ENCODE measurements at regions not wholly inside any gene's neighbourhood (a gene's known extent, or its start where the extent isn't known, plus 50 kb on each side); places are given as distances from the start of the nearest gene placed in this dataset.
A peak's percentile ranks its signal among the peaks of the same experiment; 100 is the strongest.

DNA sequence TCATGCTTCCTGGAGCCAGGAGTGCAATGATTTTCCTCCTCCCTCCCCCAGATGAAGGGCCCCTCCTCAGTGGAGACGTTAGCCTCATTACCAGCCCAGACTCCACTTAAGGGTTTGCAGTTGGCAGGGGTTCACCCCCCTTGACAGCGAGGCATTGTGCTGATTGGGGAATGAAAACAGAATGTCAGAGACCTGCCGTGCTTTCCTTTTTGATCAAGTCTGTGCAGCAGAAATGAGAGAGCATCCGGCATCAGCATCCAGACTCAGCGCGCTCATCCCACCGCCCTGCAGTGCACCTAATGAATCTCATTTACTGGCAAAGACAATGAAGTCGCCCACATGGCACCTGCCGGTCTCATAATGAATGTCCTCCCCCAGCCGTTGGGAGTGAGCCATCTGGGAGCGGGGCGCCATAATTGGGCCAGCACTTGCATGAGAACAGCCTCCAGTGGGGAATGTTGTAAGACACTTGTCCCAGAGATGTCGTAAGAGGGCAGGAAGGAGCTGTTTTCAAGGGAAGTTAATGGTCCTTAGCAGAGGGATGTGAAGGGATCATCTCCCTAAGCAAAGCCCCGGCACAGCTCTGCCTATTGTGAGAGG lies 98.3 kb upstream of the UQCRFS1 start:
- no peak overlapping the region for H2AK5ac ChIP-seq (ENCODE audit: low read depth, low read length)
- H2AFZ ChIP-seq (ENCODE audit: low read length), result no peak overlapping the region
- no peak overlapping the region for H2BK20ac ChIP-seq (ENCODE audit: low read length)
- WGBS, 2 experiments (ENCODE audit: extremely low coverage in 1 of 2, insufficient coverage in 1 of 2, insufficient read length in 1 of 2, insufficient replicate concordance in 2 of 2, low coverage in 1 of 2, low lambda C conversion rate in 2 of 2, missing lambda C conversion rate in 1 of 2), result 58% methylated on average over 14 of the region's 14 CpGs; no CpG with 5 or more reads in 1 of the 2 experiments
- TF ChIP-seq KDM4A (IDR thresholded peaks at IDR 0.05; ENCODE audit: low read depth, low read length, severe bottlenecking), result peak; percentile 23
- peak; percentile 54 for TF ChIP-seq CEBPB (IDR thresholded peaks at IDR 0.05; ENCODE audit: low read depth, low read length)
- TF ChIP-seq JUN (IDR thresholded peaks at IDR 0.05; ENCODE audit: low read depth, low read length), result no peak
- H3K56ac ChIP-seq (replicated peaks; ENCODE audit: insufficient read length, low read depth, low read length), result no peak overlapping the region
- H3K23me2 ChIP-seq (ENCODE audit: low read depth, low read length), result no peaks in the 10 kb centered on the region
- no peaks in the 10 kb centered on the region for H3K9me3 ChIP-seq (ENCODE audit: insufficient read depth in 2 of 2, low read depth in 1 of 2, low read length in 1 of 2)
- CTCF ChIA-PET (ENCODE audit: partially characterized antibody), result interaction anchor here (0.6 to 1.4 kb wide), 6 partner anchors 19 to 680 kb away, joined by 3 to 5 read pairs (median 4); partner anchors contain the start of gene VSTM2B
- H4K20me1 ChIP-seq (replicated peaks in 1 of 2; ENCODE audit: control insufficient read depth in 1 of 2, insufficient read depth in 2 of 2, low read length in 2 of 2), result no peaks in the 10 kb centered on the region
- FAIRE-seq (no peak), DNase-seq (ENCODE audit: low read depth in 1 of 2, low spot score in 2 of 2) (no peak)
- no peak overlapping the region for H4K91ac ChIP-seq (replicated peaks; ENCODE audit: insufficient read length, low read length)
- no peak overlapping the region for H2BK5ac ChIP-seq (ENCODE audit: low read depth, low read length)
- H3K4me3 ChIP-seq (ENCODE audit: extremely low read depth in 1 of 4, insufficient read depth in 2 of 4, low read depth in 3 of 4, low read length in 4 of 4), result no peak overlapping the region
- POLR2A ChIA-PET (ENCODE audit: partially characterized antibody), result no interaction called here
- H2BK120ac ChIP-seq (replicated peaks; ENCODE audit: low read depth, low read length), result no peak overlapping the region
- H3K14ac ChIP-seq (ENCODE audit: insufficient read length), result no peak overlapping the region
- H2BK15ac ChIP-seq (ENCODE audit: low read length), result no peak overlapping the region
- H3K4me1 ChIP-seq (replicated peaks in 1 of 4; ENCODE audit: control insufficient read depth in 3 of 4, insufficient read depth in 4 of 4, low read length in 3 of 4), result peaks cover 0 to 26% (median 12%) of the 10 kb centered on the region in 4 experiments; a peak in 5 of 7 replicates
- no peak overlapping the region for H4K5ac ChIP-seq (ENCODE audit: insufficient read length, low read depth, low read length)
- no peak overlapping the region for H4K8ac ChIP-seq (ENCODE audit: extremely low read depth, insufficient read depth, low read length)
- peaks cover 0 to 5% (median 1%) of the 10 kb centered on the region in 4 experiments; a peak in 2 of 7 replicates for H3K27me3 ChIP-seq (replicated peaks in 1 of 4; ENCODE audit: control insufficient read depth in 3 of 4, extremely low read depth in 1 of 4, insufficient read depth in 3 of 4, low read length in 3 of 4)
- H2BK12ac ChIP-seq (ENCODE audit: low read depth, low read length), result no peak overlapping the region
- H3K79me2 ChIP-seq (ENCODE audit: control insufficient read depth in 1 of 2, insufficient read depth in 2 of 2, low read length in 2 of 2), result no peaks in the 10 kb centered on the region
- H3K27ac ChIP-seq (ENCODE audit: low read depth, low read length), result no peak overlapping the region
- H3K79me1 ChIP-seq (ENCODE audit: low read depth, low read length), result no peaks in the 10 kb centered on the region
- H3K36me3 ChIP-seq (ENCODE audit: control insufficient read depth in 2 of 4, insufficient read depth in 4 of 4, low read length in 3 of 4), result no peaks in the 10 kb centered on the region
- H3K9ac ChIP-seq (replicated peaks in 1 of 4; ENCODE audit: extremely low read depth in 1 of 4, low read depth in 3 of 4, low read length in 3 of 4), result no peak overlapping the region
- H3K23ac ChIP-seq (ENCODE audit: insufficient read length), result no peak overlapping the region
- H3K4ac ChIP-seq (replicated peaks; ENCODE audit: insufficient read length, low read depth, low read length), result no peak overlapping the region
- H3K4me2 ChIP-seq (ENCODE audit: insufficient read depth in 1 of 2, low read depth in 2 of 2, low read length in 2 of 2), result no peak overlapping the region
- H3K18ac ChIP-seq (ENCODE audit: extremely low read depth, low read length), result no peak overlapping the region
